Epithelial cell of prostate (primary cell): ENCODE measurements at regions not wholly inside any gene's neighbourhood (a gene's known extent, or its start where the extent isn't known, plus 50 kb on each side); places are given as distances from the start of the nearest gene placed in this dataset.

Experiments used
- DNase-seq: peaks from one replicate; pipeline ENCODE4 v3.0.0-alpha.2; 2011; ENCODE audit warnings: low read depth, low spot score
- H3K27ac ChIP-seq: fragments of 450-650 bp; 2 replicates; pipeline ENCODE4 v1.5.1; 2017; ENCODE audit warnings: mild to moderate bottlenecking

GRCh38 chr3:102140116-102140515 is 290.8 kb downstream of the NFKBIZ start:
- DNase-seq, result no peak
- no peak overlapping the region for H3K27ac ChIP-seq

GRCh38 chr3:102141096-102141927 is 292.0 kb downstream of the NFKBIZ start:
- no peak for DNase-seq
- H3K27ac ChIP-seq, result no peak overlapping the region

DNA sequence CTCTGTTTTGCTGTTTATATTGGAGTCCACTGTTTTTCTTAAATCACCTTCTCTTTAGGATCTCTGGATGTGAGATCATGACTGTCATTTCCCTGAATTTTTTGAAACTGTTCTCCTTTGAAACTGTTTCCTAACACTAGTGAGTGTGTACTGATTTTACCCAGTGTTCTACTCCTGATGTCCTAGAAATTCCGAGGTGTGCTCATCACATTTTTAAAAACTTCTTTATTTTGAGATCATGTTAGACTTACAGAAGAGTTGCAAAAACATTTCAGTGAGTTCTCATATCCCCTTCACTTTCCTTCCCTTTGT is 292.6 kb downstream of the NFKBIZ start:
- DNase-seq, result no peak

DNA sequence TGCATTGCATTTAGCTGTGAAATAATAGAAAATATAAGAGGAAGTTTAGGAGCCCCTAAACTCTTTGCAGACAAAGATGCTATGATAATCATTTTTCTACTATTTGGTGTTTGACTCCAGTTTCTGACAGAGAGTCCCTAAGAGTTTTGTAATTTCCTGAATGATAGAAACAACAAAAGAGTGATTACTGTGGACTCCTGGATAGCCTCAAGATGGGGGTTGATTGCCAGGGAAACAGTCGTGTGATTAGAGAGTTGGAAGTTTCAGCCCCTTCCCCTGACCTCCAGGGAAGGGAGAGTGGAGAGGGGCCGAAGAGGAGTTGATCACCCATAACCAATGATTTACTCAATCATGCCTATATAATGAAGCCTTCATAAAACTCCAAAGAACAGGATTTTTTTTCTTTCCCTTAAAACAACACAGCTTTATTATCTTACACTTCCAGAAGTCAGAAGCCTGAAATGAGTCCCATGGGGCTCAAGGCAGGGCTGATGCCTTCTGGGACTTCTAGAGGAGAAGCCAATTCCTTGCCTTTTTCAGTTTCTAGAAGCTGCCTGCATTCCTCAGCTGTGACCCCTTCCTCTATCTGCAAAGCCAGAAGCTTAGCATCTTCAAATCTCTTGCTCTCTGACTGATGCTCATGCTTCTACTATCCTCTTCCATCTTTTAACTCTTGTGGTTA is 292.3 kb upstream of the ZPLD1 start:
- no peak overlapping the region for H3K27ac ChIP-seq
- DNase-seq, result no peak

More for the DNA sequence above, 292.6 kb downstream of the NFKBIZ start:
- no peak overlapping the region for H3K27ac ChIP-seq

DNA sequence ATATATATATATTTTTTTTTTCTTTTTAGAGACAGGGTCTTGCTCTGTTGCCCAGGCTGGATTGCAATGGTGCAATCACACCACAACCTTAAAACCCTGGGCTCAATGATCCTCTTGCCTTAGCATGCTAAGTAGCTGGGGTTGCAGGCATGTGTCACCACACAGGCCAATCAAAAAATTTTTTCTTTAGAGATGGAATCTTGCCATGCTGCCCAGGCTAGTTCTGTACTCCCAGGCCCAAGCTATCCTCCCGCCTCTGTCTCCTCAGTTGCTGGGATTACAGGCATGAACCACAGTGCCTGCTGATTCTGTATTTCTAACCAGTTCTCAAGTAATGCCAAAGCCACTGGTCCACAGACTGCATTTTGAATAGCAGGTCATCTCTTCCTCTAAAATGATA is 291.3 kb upstream of the ZPLD1 start:
- no peak for DNase-seq

GRCh38 chr3:102144063-102144462 is 290.8 kb upstream of the ZPLD1 start:
- no peak for DNase-seq
- no peak overlapping the region for H3K27ac ChIP-seq

More for the DNA sequence above, 291.3 kb upstream of the ZPLD1 start:
- no peak overlapping the region for H3K27ac ChIP-seq

DNA sequence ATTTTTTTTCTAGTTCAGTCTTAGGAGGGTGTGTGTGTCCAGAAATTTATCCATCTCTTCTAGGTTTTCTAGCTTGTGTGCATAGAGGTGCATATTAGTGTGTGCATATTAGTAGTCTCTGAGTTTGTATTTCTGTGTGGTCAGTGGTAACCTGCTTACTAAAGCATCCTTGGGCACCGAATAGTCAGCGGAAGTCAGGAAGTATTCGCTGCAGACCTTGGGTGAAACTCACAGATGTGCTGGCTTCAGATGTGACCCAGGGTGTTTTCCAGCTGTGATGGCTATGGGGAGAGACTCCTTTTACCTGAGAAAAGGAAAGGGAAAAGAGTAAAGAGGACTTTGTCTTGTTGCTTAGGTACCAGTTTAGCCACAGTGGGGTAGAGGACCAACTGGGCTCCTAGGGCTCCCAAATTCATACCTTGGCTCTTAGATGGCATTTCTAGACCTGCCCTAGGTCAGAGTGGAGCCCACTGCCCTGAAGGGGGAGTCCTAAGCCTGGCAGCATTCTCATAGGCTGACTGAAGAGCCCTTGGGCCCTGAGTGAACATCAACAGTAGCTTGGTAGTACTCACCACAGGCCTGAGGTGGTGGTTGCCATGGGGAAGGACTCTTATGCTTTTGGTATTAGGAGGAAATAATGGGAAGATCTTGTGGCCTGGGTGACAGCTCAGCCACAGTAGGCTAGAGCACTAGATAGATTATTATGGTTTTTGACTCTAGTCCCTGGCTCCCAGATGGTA is 286.0 kb upstream of the ZPLD1 start:
- H3K27ac ChIP-seq, result no peak overlapping the region
- no peak for DNase-seq

DNA sequence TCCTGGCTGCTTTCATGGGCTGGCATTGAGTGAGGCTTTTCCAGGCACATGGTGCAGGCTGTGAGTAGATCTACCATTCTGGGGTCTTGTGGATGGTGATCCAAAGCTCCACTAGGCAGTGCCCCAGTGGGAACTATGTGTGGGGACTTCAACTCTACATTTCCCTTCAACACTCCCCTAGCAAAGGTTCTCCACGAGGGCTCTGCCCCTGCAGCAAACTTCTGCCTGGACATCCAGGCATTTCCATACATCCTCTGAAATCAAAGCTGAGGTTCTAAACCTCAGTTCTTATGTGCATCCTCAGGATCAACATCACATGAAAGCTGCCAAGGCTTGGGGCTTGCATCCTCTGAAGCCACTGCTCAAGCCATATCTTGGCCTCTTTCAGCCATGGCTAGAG is 282.9 kb upstream of the ZPLD1 start:
- no peak overlapping the region for H3K27ac ChIP-seq
- no peak for DNase-seq

DNA sequence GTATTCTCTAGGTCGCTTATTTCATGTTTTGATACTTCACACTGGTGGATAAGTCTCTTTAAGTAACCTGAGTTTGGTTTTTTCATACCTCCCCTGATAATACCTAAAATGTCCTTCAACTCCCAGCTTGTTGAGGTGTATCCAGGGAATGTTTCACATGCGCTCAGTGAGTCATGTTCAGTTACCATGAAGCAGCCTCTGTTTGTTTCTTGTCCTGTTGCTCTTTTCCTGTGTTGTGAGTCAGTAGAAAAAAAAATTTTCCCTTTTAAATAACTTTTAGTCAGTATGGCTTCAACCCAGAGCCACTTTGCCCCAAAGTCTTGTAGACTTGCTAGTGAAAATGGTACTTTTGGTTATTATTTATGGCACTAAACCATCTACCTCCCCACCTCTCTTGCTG is 278.4 kb upstream of the ZPLD1 start:
- peak overlapping the region; percentile 89 for H3K27ac ChIP-seq
- peak; percentile 94 for DNase-seq

DNA sequence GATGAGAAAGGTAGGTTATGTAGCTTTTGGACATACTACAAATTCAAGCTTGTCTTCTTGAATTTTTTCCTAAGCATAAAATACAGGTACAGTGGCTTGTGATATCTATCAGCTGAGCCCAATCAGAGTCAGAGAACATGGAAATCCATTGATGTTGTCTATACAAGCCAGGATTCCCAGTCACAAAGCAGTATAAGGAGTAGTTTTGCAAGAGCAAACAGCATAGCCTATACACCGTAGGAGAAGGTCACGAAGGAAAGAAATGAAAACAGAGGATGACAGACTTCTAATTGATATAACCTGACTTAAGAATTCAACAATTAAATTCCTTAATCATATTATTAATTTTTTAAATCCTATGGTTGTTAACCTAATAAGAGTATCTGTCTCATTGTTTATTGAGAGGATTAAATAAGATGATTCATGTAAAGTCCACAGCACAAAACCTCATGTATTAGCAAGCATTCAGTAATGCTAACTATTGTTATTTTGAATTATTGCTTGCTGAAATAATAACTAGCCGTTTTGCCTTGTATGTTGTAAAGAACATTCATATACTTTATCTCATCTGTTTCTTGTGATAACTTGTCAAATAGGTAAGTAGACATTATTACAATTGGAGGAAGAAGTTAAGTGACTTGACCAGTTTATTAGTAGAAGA is 276.6 kb upstream of the ZPLD1 start:
- DNase-seq, result no peak
- H3K27ac ChIP-seq, result peak overlapping the region; percentile 89

- no peak for DNase-seq
- peak overlapping the region; percentile 89 for H3K27ac ChIP-seq
These were observed 274.9 kb upstream of the ZPLD1 start for GRCh38 chr3:102159810-102160451.

- H3K27ac ChIP-seq, result peak overlapping the region; percentile 68
- DNase-seq, result no peak
These were observed 273.3 kb upstream of the ZPLD1 start for GRCh38 chr3:102161384-102162006.

GRCh38 chr3:102162251-102162650 is 272.6 kb upstream of the ZPLD1 start:
- DNase-seq, result no peak
- peak overlapping the region; percentile 68 for H3K27ac ChIP-seq

DNA sequence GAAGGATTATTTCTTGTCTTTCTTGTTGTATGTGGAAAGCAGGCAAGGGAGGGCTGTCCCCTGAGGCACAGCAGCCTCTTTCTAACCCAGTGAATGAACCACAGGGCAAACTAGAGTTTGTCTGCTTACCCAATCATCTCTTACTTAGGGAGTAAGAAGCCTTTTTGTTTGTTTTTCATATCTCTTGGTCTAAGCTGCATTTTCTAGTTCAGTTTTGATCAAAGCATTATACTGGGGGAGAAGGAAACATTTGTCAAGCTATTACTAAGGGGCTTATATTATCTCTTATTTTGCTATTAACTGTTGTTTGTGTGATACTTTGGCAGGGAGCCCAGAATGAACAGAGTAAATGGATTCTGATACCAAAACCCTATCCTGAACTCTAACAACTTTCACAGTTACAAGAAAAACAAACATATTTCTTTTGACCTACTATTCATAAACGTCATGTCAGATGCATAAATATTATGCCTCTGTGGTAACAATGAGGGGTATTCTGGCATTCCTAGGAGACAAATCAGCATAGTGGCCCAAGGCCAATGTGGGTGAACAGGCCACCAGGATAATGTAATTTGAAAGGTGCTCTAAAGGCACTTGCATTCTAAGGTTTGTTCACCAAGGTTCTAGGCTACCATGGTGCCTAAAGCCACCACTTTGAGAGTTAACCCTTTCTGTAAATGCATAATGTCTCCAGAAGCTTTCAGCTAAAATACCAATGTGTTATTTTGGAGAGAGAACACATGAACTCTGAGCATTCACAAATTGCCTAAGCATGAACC is 271.6 kb upstream of the ZPLD1 start:
- DNase-seq, result no peak
- peak overlapping the region; percentile 68 for H3K27ac ChIP-seq

GRCh38 chr3:102163818-102164154 is 271.0 kb upstream of the ZPLD1 start:
- peak overlapping the region; percentile 68 for H3K27ac ChIP-seq
- no peak for DNase-seq

- no peak for DNase-seq
- H3K27ac ChIP-seq, result no peak overlapping the region
These were observed 269.4 kb upstream of the ZPLD1 start for GRCh38 chr3:102165367-102165766.

DNA sequence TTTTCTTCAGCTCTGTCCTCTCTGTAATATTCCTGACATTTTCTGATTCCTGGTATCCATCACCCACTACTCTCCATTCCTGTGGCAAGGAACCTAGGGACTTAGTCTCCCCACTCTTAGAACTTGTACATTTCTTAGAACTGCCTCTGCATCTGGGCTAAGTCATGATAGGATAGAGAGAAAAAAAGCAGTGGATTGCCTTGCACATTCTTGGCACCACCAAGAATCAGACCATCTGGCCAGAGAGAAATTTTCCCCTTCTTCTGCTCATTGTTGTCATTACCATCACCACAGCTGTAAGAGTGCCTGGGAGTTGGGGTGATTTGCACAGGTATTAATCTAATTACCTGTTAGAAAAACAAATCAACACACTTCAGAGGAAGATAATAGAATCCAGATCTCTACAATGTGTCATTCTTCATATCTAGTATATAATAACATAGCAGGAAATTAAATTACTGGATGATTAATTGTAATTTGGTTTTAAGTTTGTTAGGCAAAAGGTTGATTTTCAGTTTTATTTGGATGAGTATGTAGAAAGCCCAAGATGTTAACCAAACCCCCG is 264.8 kb upstream of the ZPLD1 start:
- H3K27ac ChIP-seq, result no peak overlapping the region
- no peak for DNase-seq

DNA sequence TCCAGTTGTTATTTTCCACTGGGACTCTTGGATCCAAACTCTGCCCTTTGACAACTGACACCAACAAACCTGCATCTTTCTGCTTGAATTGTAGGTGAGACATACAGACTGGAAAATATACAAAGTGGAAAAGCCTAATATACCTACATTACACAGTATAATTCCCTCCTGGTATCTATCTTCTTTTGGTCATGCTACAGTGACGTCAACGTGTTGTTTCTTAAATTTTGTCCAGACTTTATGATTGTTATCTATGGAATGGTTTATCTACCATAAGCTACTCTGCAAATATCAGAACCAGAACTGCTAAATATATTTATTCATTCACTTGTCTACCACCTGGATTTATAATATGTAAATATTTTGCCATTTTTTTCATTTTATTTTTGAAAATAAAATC is 264.3 kb upstream of the ZPLD1 start:
- no peak overlapping the region for H3K27ac ChIP-seq
- no peak for DNase-seq

DNA sequence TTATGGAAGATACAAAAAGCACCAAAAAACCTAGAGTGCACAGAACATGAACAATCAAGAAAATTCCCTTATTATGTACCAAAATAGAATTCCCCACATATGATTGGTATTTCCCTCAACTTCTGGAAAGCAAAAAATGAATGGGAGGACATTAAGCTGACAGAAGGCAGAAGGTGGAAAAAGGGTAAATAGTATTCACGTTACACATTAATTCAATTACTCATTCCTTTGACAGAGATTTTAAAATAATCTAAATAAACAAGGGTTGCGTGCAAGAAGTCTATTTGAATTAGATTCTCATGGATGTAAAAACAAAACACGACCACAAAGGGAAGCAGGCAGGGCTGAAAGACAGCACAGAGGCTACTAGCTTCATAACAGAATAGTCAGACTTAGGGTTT is 260.5 kb upstream of the ZPLD1 start:
- no peak for DNase-seq
- H3K27ac ChIP-seq, result peak overlapping the region; percentile 72
